ENCODE measurements at regions not wholly inside any gene's neighbourhood (a gene's known extent, or its start where the extent isn't known, plus 50 kb on each side); places are given as distances from the start of the nearest gene placed in this dataset.

- no peak for TF ChIP-seq EP300 (IDR thresholded peaks at IDR 0.05; ENCODE audit: borderline replicate concordance)
- TF ChIP-seq CREB1 (IDR thresholded peaks at IDR 0.05; ENCODE audit: low read depth) = no peak
- TF ChIP-seq REST (IDR thresholded peaks at IDR 0.05; ENCODE audit: low read depth) = no peak
- no peak for TF ChIP-seq RAD21 (IDR thresholded peaks at IDR 0.05; ENCODE audit: low read depth)
- no peak for TF ChIP-seq TCF12 (IDR thresholded peaks at IDR 0.05; ENCODE audit: low read depth)
Measured at GRCh38 chr3:161863775-161864174, 367.2 kb downstream of the OTOL1 start.
